Loucy (cell line): ENCODE measurements at regions not wholly inside any gene's neighbourhood (a gene's known extent, or its start where the extent isn't known, plus 50 kb on each side); places are given as distances from the start of the nearest gene placed in this dataset.

Experiments used
- EZH2phosphoT487 ChIP-seq: fragments of 200-600 bp; IDR thresholded peaks from 2 replicates; pipeline ENCODE4 v1.6.1; 2018; ENCODE audit warnings: antibody characterized with exemption, mild to moderate bottlenecking, moderate library complexity, borderline replicate concordance
- TF ChIP-seq, protein P1 (sequence below): fragments of 200-600 bp; sonication (generic); conservative IDR thresholded peaks from 2 replicates; pipeline ENCODE4 v1.5.1; 2014; ENCODE audit warnings: mild to moderate bottlenecking, antibody characterized with exemption, low read length

DNA sequence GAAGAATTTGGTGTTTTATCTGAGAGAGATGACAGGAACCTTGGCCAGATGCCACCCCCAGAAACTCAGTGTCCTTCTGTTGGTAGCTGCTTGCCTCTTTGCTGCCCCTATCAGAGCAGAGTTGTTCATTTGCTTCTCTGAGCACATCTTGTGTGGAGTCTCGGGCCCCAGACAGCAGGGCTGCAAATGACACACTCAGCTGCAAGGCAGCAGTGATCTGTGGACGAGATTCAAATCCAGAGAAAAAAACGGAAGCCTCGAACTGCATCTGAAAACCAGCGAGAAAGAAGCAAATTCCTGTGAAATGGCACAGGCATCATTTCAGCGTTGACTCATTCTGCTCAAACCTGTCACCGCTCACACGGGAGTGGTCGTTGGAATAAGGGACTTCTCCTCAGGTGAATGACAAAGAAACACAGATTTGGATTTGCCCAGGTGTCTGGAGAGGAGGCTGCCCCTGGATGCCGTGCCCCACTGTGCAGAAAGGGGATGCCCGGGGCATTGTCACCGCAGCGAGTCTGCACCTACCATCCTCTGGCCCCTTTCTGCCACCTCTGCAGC, 144.7 kb downstream of the PFKFB3 start:
- TF ChIP-seq, protein P1, sequence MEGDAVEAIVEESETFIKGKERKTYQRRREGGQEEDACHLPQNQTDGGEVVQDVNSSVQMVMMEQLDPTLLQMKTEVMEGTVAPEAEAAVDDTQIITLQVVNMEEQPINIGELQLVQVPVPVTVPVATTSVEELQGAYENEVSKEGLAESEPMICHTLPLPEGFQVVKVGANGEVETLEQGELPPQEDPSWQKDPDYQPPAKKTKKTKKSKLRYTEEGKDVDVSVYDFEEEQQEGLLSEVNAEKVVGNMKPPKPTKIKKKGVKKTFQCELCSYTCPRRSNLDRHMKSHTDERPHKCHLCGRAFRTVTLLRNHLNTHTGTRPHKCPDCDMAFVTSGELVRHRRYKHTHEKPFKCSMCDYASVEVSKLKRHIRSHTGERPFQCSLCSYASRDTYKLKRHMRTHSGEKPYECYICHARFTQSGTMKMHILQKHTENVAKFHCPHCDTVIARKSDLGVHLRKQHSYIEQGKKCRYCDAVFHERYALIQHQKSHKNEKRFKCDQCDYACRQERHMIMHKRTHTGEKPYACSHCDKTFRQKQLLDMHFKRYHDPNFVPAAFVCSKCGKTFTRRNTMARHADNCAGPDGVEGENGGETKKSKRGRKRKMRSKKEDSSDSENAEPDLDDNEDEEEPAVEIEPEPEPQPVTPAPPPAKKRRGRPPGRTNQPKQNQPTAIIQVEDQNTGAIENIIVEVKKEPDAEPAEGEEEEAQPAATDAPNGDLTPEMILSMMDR = peak; percentile 32
- TF ChIP-seq EZH2phosphoT487 = no peak
